Spinal cord (tissue), 9 donors: ENCODE measurements at regions not wholly inside any gene's neighbourhood (a gene's known extent, or its start where the extent isn't known, plus 50 kb on each side); places are given as distances from the start of the nearest gene placed in this dataset.

ENCODE experiments used
- DNase-seq, 6 donors: peaks; one replicate each; pipeline versions ENCODE4 v3.0.0 to v3.0.0-alpha.2; 2013 to 2015; ENCODE audit warnings: low spot score in 6 of 6, low read depth in 4 of 6
- H3K27ac ChIP-seq: one replicate; pipeline ENCODE4 v1.5.1; 2013; ENCODE audit warnings: low read depth, low read length, control low read depth
- H3K27me3 ChIP-seq: one replicate; pipeline ENCODE4 v1.6.1; 2013; ENCODE audit warnings: low read length; ENCODE audit not compliant: control insufficient read depth, insufficient read depth
- H3K36me3 ChIP-seq: one replicate; pipeline ENCODE4 v1.6.1; 2013; ENCODE audit warnings: low read length; ENCODE audit not compliant: control insufficient read depth, insufficient read depth
- H3K4me1 ChIP-seq: one replicate; pipeline ENCODE4 v1.6.1; 2013; ENCODE audit warnings: low read length; ENCODE audit not compliant: control insufficient read depth, insufficient read depth
- H3K4me3 ChIP-seq: one replicate; pipeline ENCODE4 v1.5.1; 2013; ENCODE audit warnings: low read depth, low read length, control low read depth
- H3K9me3 ChIP-seq: one replicate; pipeline ENCODE4 v1.6.1; 2013; ENCODE audit warnings: low read length; ENCODE audit not compliant: control insufficient read depth, insufficient read depth
- WGBS: methylation state at CpG from one replicate; pipeline ENCODE4 v1.1.5; 2013; ENCODE audit warnings: missing lambda C conversion rate; ENCODE audit not compliant: insufficient coverage; 5-methylcytosine and 5-hydroxymethylcytosine counted together
- donor health status: healthy.

DNA sequence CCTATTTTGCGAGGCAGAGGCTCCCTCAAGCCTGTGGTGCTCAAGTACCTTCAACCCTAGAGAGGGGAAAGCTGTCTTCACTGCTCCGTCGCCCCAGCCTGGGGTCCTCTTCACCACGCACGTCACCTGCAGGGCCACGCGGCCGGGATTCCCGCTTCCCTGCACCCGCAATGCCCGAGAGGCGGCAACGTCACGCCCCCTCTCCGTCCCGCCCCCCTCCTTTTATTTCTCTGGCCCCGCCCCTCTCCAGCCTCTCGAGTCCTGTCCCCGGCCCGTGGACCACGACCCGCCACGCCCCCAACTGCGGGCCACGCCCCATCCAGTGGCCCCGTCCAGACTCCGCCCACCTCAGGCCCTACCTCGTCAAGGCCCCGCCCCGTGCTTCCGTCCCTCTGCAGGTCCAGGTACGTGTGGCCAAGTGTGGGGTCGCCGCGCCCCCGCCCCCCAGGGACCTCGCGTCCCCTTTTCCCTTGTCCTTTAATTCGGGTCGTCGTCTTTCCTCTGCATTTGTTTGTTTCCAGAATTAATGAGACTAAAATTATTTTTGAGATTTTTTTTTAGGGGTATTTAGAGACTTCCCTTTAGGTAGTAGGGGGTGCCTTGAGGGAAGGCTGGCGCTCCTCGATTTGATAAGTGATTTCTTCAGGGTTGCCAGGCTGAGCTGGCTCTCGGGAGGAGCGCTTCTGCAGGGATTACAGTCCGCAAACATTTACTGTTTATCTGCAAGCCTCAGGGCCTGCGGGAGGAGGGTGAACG, 69.8 kb upstream of the BAIAP2L1 start:
- peaks cover 19% of the 10 kb centered on the region for H3K4me1 ChIP-seq
- H3K9me3 ChIP-seq = no peaks in the 10 kb centered on the region
- H3K27ac ChIP-seq = no peak overlapping the region
- H3K27me3 ChIP-seq = peaks cover 6% of the 10 kb centered on the region
- 5% methylated on average over 31 of the region's 48 CpGs for WGBS
- H3K4me3 ChIP-seq = no peak overlapping the region
- DNase-seq = peak in 2 of 6 donors; percentile 44 to 78
- no peaks in the 10 kb centered on the region for H3K36me3 ChIP-seq

- Histone ChIP-seq H3K4me1 (peaks cover 35% of the 10 kb centered on the region), H3K27me3 (peaks cover 6% of the 10 kb centered on the region), H3K9me3 (no peaks in the 10 kb centered on the region), H3K36me3 (no peaks in the 10 kb centered on the region), H3K4me3 (no peak overlapping the region), H3K27ac (no peak overlapping the region)
- 73% methylated on average over 1 of the region's 1 CpG for WGBS
- DNase-seq = no peak
These were observed 68.2 kb upstream of the BAIAP2L1 start for GRCh38 chr7:98469088-98469487.

DNA sequence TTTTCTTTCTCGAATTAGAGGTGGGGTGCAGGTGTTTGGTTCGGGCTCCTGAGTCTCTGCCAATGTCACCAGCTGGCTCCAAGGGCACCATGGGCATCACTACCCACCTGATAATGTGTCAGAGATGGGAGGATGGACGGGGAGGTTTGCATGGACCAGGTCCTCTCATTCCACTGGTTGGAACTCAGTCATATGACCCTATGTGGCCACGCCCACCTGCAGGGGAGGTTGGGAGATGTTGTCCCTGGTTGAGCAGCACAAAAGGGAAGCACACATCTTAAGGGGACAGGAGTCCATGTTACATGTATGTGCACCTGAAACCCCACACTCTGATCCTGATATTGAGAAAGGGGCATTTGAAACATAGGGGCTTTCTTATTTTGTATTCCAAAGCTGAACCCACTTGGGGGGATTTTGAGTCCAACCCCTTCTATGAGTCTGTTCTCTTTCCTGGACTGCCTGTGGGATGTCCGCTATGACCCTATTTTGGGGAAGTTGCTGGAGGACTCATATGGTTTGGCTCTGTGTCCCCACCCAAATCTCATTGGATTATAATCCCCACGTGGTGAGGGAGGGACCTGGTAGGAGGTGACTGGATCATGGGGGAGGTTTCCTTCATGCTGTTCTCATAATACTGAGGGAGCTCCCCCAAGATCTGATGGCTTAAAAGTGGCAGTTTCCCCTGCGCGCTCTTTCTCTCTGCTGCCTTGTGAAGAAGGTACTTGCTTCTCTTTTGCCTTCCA, 66.9 kb upstream of the BAIAP2L1 start:
- Histone ChIP-seq H3K4me1 (peaks cover 39% of the 10 kb centered on the region), H3K36me3 (no peaks in the 10 kb centered on the region), H3K27me3 (peaks cover 6% of the 10 kb centered on the region), H3K9me3 (no peaks in the 10 kb centered on the region), H3K4me3 (no peak overlapping the region), H3K27ac (no peak overlapping the region)
- 89% methylated on average over 4 of the region's 8 CpGs for WGBS
- no peak for DNase-seq

DNA sequence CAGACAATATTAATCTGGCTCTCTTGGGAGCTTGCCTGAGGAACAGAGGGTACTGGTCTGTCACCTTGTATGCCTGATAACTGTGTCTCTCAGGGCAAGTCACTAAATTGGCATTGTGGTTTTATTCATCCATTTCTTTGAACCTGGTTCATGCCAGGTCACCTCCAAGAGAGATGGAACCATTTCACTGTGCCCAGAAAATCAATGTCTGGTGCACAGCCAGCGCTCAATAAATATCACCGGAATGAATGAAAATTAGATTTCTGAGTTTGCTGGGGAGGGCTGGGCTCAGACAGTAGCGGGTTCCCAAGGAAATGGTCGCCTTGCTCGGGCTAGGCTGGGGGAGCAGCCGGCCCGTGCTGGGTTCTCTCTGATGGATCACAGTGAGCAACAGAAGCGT, 64.1 kb upstream of the BAIAP2L1 start:
- no peak overlapping the region for H3K4me3 ChIP-seq
- H3K27me3 ChIP-seq = peaks cover under 1% of the 10 kb centered on the region
- no peak overlapping the region for H3K27ac ChIP-seq
- no peaks in the 10 kb centered on the region for H3K36me3 ChIP-seq
- no peaks in the 10 kb centered on the region for H3K9me3 ChIP-seq
- H3K4me1 ChIP-seq = peaks cover 25% of the 10 kb centered on the region
- WGBS = 40% methylated on average over 3 of the region's 8 CpGs
- DNase-seq = no peak

GRCh38 chr7:98464558-98464940, 63.7 kb upstream of the BAIAP2L1 start:
- no peaks in the 10 kb centered on the region for H3K27me3 ChIP-seq
- H3K27ac ChIP-seq = no peak overlapping the region
- peak in 3 of 6 donors; percentile 24 to 83 (median 50) for DNase-seq
- peaks cover 25% of the 10 kb centered on the region for H3K4me1 ChIP-seq
- 60% methylated on average over 4 of the region's 4 CpGs for WGBS
- H3K4me3 ChIP-seq = no peak overlapping the region
- H3K36me3 ChIP-seq = no peaks in the 10 kb centered on the region
- no peaks in the 10 kb centered on the region for H3K9me3 ChIP-seq

DNA sequence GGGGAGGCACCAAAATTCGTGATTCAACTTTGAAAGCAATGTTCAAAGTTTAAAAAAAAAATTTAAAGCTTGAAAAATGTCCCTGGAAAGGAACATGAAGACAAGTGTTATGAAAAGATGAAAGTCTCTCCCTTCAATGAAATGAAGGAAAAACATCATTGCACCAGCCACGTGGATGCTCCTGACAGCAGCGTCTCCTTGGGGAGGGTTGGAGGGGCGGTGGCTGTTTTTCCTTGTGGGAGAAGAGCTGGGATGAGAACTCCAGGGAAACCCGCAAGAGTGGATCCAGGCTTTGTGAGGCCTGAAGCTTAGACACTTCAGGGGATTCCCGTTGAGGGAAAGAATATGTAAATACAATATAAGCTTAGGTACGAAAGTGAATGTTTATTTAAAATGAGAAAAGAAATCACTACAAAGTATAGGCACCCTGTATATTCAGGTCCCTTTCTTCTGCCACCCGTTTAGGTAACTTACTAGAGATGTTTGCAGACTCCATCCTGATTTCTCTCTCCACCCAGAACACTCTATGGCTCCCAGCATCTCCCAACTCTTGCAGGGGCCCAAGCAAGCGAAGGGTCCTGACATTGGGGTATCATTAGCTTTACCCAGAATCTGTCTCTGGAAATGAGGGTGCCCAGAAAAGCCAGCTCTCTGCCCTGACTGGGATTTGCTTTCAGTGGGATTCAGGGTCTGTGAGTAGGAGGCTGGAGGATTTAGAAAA, 63.1 kb upstream of the BAIAP2L1 start:
- H3K4me3 ChIP-seq = no peak overlapping the region
- H3K4me1 ChIP-seq = peaks cover 25% of the 10 kb centered on the region
- H3K9me3 ChIP-seq = no peaks in the 10 kb centered on the region
- H3K27ac ChIP-seq = no peak overlapping the region
- no peaks in the 10 kb centered on the region for H3K27me3 ChIP-seq
- DNase-seq = no peak
- H3K36me3 ChIP-seq = no peaks in the 10 kb centered on the region
- 83% methylated on average over 4 of the region's 9 CpGs for WGBS

- Histone ChIP-seq H3K36me3 (no peaks in the 10 kb centered on the region), H3K9me3 (no peaks in the 10 kb centered on the region), H3K4me3 (no peak overlapping the region), H3K27ac (no peak overlapping the region), H3K27me3 (no peaks in the 10 kb centered on the region), H3K4me1 (peaks cover 25% of the 10 kb centered on the region)
- DNase-seq = peak in 2 of 6 donors; percentile 48 to 53
- 42% methylated on average over 7 of the region's 9 CpGs for WGBS
These were observed 62.2 kb upstream of the BAIAP2L1 start for GRCh38 chr7:98462911-98463633.

DNA sequence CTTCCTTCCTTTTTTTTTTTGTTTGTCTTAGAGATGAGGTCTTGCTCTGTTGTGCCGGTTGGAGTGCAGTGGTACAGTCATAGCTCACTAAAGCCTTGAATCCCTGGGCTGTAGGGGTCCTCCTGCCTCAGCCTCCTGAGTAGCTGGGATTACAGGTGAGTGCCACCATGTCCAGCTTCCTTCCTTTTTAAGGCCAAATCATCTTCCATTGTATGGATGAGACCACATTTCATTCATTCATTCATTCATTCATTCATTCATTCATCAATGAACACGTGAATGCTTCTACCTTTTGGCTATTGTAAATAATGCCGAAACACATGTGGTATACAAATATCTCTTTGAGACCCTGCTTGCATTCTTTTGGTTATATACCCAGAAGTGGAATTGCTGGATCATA, 60.0 kb upstream of the BAIAP2L1 start:
- no peak for DNase-seq
- no CpG with 5 or more reads among the region's 3 CpGs for WGBS
- H3K27me3 ChIP-seq = no peaks in the 10 kb centered on the region
- no peaks in the 10 kb centered on the region for H3K36me3 ChIP-seq
- H3K27ac ChIP-seq = no peak overlapping the region
- H3K9me3 ChIP-seq = no peaks in the 10 kb centered on the region
- no peak overlapping the region for H3K4me3 ChIP-seq
- peaks cover 25% of the 10 kb centered on the region for H3K4me1 ChIP-seq

GRCh38 chr7:98459529-98459928, 58.6 kb upstream of the BAIAP2L1 start:
- Histone ChIP-seq H3K27ac (no peak overlapping the region), H3K9me3 (no peaks in the 10 kb centered on the region), H3K27me3 (no peaks in the 10 kb centered on the region), H3K36me3 (no peaks in the 10 kb centered on the region), H3K4me1 (peaks cover 13% of the 10 kb centered on the region), H3K4me3 (no peak overlapping the region)
- no peak for DNase-seq
- 93% methylated on average over 1 of the region's 4 CpGs for WGBS
